IMR-90 (cell line): ENCODE measurements at regions not wholly inside any gene's neighbourhood (a gene's known extent, or its start where the extent isn't known, plus 50 kb on each side); places are given as distances from the start of the nearest gene placed in this dataset.

Source experiments
- ATAC-seq: fragments of 200-7000 bp; cut with Tn5 transposase; 2 replicates; pipeline ENCODE4 v1.9.1; 2020; ENCODE audit warnings: low read depth, mild to moderate bottlenecking, moderate library complexity
- BruUV-seq: library from RNA; stranded (reverse); fragments of 400-500 nt; replicated peaks from 2 replicates; lab custom pipeline; 2021; lab: Mats Ljungman, UMichigan
- CTCF ChIA-PET: fragments of 300-600 bp; formaldehyde crosslinking; extraction: SDS; loops from one replicate; lab custom pipeline; 2021; ENCODE audit warnings: antibody characterized with exemption; lab: Yijun Ruan, JAX
- POLR2A ChIA-PET: fragments of 300-600 bp; sonication (Branson Sonifier 250); formaldehyde crosslinking; loops from one replicate; lab custom pipeline; 2022; ENCODE audit warnings: antibody characterized with exemption; ENCODE audit not compliant: unreplicated experiment; lab: Charles Lee
- DNase-seq: peaks from one replicate; pipeline ENCODE4 v3.0.0; 2013
- H2AFZ ChIP-seq: replicated peaks from 2 replicates; pipeline ENCODE3; 2013; ENCODE audit warnings: low read length, mild to moderate bottlenecking; ENCODE audit not compliant: poor library complexity
- H2AK5ac ChIP-seq: 2 replicates; pipeline ENCODE4 v1.6.1; 2013; ENCODE audit warnings: low read depth, low read length, inconsistent platforms
- H2AK9ac ChIP-seq: replicated peaks from 2 replicates; pipeline ENCODE3; 2013; ENCODE audit warnings: mild to moderate bottlenecking, low read depth, low read length, moderate library complexity; ENCODE audit not compliant: poor library complexity
- H2BK120ac ChIP-seq: 2 replicates; pipeline ENCODE4 v1.6.1; 2013; ENCODE audit warnings: low read depth, low read length, inconsistent platforms
- H2BK15ac ChIP-seq: 3 replicates; pipeline ENCODE4 v1.6.1; 2013; ENCODE audit warnings: low read depth, low read length, inconsistent platforms
- H2BK20ac ChIP-seq: 2 replicates; pipeline ENCODE4 v1.6.1; 2013; ENCODE audit warnings: low read depth, mild to moderate bottlenecking, inconsistent platforms, low read length, moderate library complexity
- H2BK5ac ChIP-seq: 2 replicates; pipeline ENCODE4 v1.6.1; 2013; ENCODE audit warnings: mild to moderate bottlenecking, low read depth, low read length, inconsistent platforms; ENCODE audit not compliant: poor library complexity, severe bottlenecking
- H3K14ac ChIP-seq: replicated peaks from 2 replicates; pipeline ENCODE4 v1.6.1; 2013; ENCODE audit warnings: low read depth, low read length, inconsistent platforms
- H3K18ac ChIP-seq: 2 replicates; pipeline ENCODE4 v1.6.1; 2013; ENCODE audit warnings: low read depth, low read length, control low read depth
- H3K23ac ChIP-seq: 2 replicates; pipeline ENCODE4 v1.6.1; 2013; ENCODE audit warnings: low read depth, low read length, inconsistent platforms
- H3K27ac ChIP-seq: 2 replicates; pipeline ENCODE4 v1.5.1; 2013; ENCODE audit warnings: mild to moderate bottlenecking, control low read depth, low read length; ENCODE audit not compliant: insufficient read depth
- H3K27me3 ChIP-seq: 2 replicates; pipeline ENCODE4 v1.6.1; 2013; ENCODE audit warnings: low read length; ENCODE audit not compliant: control insufficient read depth, insufficient read depth
- H3K36me3 ChIP-seq: 2 replicates; pipeline ENCODE4 v1.6.1; 2013; ENCODE audit warnings: low read length, mixed read lengths; ENCODE audit not compliant: control insufficient read depth, insufficient read depth
- H3K4ac ChIP-seq: 2 replicates; pipeline ENCODE4 v1.6.1; 2013; ENCODE audit warnings: low read depth, low read length, inconsistent platforms
- H3K4me1 ChIP-seq: 2 replicates; pipeline ENCODE4 v1.6.1; 2013; ENCODE audit warnings: low read length, mixed read lengths; ENCODE audit not compliant: control insufficient read depth, insufficient read depth
- H3K4me2 ChIP-seq: 2 replicates; pipeline ENCODE4 v1.6.1; 2013; ENCODE audit warnings: low read depth, mild to moderate bottlenecking, control low read depth, low read length, moderate library complexity
- H3K4me3 ChIP-seq: 2 replicates; pipeline ENCODE4 v1.5.1; 2013; ENCODE audit warnings: low read depth, mild to moderate bottlenecking, control low read depth, low read length, moderate library complexity; ENCODE audit not compliant: insufficient read depth
- H3K56ac ChIP-seq: 2 replicates; pipeline ENCODE4 v1.6.1; 2013; ENCODE audit warnings: low read length, inconsistent platforms; ENCODE audit not compliant: insufficient read depth; ENCODE audit errors: extremely low read depth
- H3K79me1 ChIP-seq, 2 experiments: 2 replicates each; pipeline ENCODE4 v1.6.1; 2013; ENCODE audit warnings: low read length in 2 of 2, inconsistent platforms in 1 of 2, low read depth in 1 of 2
- H3K9ac ChIP-seq: 2 replicates; pipeline ENCODE4 v1.6.1; 2013; ENCODE audit warnings: low read depth, low read length, control low read depth
- H3K9me1 ChIP-seq: 2 replicates; pipeline ENCODE4 v1.6.1; 2013; ENCODE audit warnings: low read length, inconsistent platforms; ENCODE audit not compliant: insufficient read depth
- H3K9me3 ChIP-seq: 2 replicates; pipeline ENCODE4 v1.6.1; 2013; ENCODE audit warnings: low read length; ENCODE audit not compliant: control insufficient read depth, insufficient read depth
- H4K20me1 ChIP-seq: 2 replicates; pipeline ENCODE4 v1.6.1; 2013; ENCODE audit warnings: low read length, inconsistent platforms; ENCODE audit not compliant: insufficient read depth
- H4K5ac ChIP-seq: 2 replicates; pipeline ENCODE4 v1.6.1; 2013; ENCODE audit warnings: mild to moderate bottlenecking, low read depth, low read length, control low read depth
- H4K8ac ChIP-seq, 2 experiments: 2 replicates each; pipeline ENCODE4 v1.6.1; 2013; ENCODE audit warnings: low read depth in 2 of 2, low read length in 2 of 2, control low read depth in 1 of 2, inconsistent platforms in 1 of 2
- H4K91ac ChIP-seq: 2 replicates; pipeline ENCODE4 v1.6.1; 2013; ENCODE audit warnings: low read depth, low read length, inconsistent platforms; ENCODE audit not compliant: insufficient read depth
- BHLHE40 ChIP-seq: fragments of 150-350 bp; IDR thresholded peaks from 2 replicates; pipeline ENCODE4 v1.6.1; 2016; ENCODE audit warnings: mild to moderate bottlenecking, low read depth, low read length
- CEBPB ChIP-seq: IDR thresholded peaks from 2 replicates; pipeline ENCODE4 v1.6.1; 2012; ENCODE audit warnings: low read depth, low read length, improper control_type of control experiment
- CHD1 ChIP-seq: IDR thresholded peaks from 2 replicates; pipeline ENCODE4 v1.6.1; 2012; ENCODE audit warnings: low read depth, low read length, improper control_type of control experiment
- FOS ChIP-seq: fragments of 150-350 bp; IDR thresholded peaks from 2 replicates; pipeline ENCODE4 v1.6.1; 2016; ENCODE audit warnings: low read depth, low read length
- MAFK ChIP-seq: IDR thresholded peaks from 2 replicates; pipeline ENCODE4 v1.6.1; 2012; ENCODE audit warnings: low read depth, low read length, improper control_type of control experiment
- MAZ ChIP-seq: IDR thresholded peaks from 2 replicates; pipeline ENCODE4 v1.6.1; 2012; ENCODE audit warnings: low read depth, mild to moderate bottlenecking, low read length, improper control_type of control experiment, moderate library complexity, borderline replicate concordance
- MXI1 ChIP-seq: IDR thresholded peaks from 2 replicates; pipeline ENCODE4 v1.6.1; 2012; ENCODE audit warnings: low read depth, mild to moderate bottlenecking, low read length, moderate library complexity, borderline replicate concordance
- NFE2L2 ChIP-seq: fragments of 150-350 bp; IDR thresholded peaks from 2 replicates; pipeline ENCODE4 v1.6.1; 2016; ENCODE audit warnings: low read depth, mild to moderate bottlenecking, low read length
- POLR2A ChIP-seq: IDR thresholded peaks from 2 replicates; pipeline ENCODE4 v1.6.1; 2012; ENCODE audit warnings: mild to moderate bottlenecking, low read depth, low read length
- RAD21 ChIP-seq: IDR thresholded peaks from 2 replicates; pipeline ENCODE4 v1.6.1; 2012; ENCODE audit warnings: low read length, improper control_type of control experiment
- RCOR1 ChIP-seq: IDR thresholded peaks from 2 replicates; pipeline ENCODE4 v1.6.1; 2012; ENCODE audit warnings: mild to moderate bottlenecking, low read length, improper control_type of control experiment; ENCODE audit not compliant: insufficient replicate concordance
- RFX5 ChIP-seq: IDR thresholded peaks from 2 replicates; pipeline ENCODE4 v1.8.0; 2012; ENCODE audit warnings: low read depth, mild to moderate bottlenecking, low read length, moderate library complexity
- SMC3 ChIP-seq: fragments of 150-350 bp; IDR thresholded peaks from 2 replicates; pipeline ENCODE4 v1.6.1; 2016; ENCODE audit warnings: low read depth, mild to moderate bottlenecking, antibody characterized with exemption, low read length, moderate library complexity
- dilution Hi-C: fragments of 300-500 bp; cut with HindIII; formaldehyde crosslinking; loops from one replicate; pipeline ENCODE4 v1.14.3; 2018; ENCODE audit warnings: low sequenced_read_pairs; ENCODE audit not compliant: unreplicated experiment
- in situ Hi-C: fragments of 300-500 bp; cut with MboI; formaldehyde crosslinking; loops from 3 replicates; pipeline ENCODE4 v1.14.3; 2019; ENCODE audit warnings: low sequenced_read_pairs, inconsistent platforms, mixed read lengths
- intact Hi-C: fragments of 100-400 bp; cut with micrococcal nuclease; formaldehyde crosslinking; loops from 2 replicates; pipeline ENCODE4 v1.10.0; 2022
- TF ChIP-seq, protein P1 (sequence below): conservative IDR thresholded peaks from 2 replicates; pipeline ENCODE4 v1.5.1; 2012; ENCODE audit warnings: mild to moderate bottlenecking, low read depth, low read length, improper control_type of control experiment
- TF ChIP-seq, protein P2 (sequence below): fragments of 150-350 bp; IDR thresholded peaks from 2 replicates; pipeline ENCODE4 v1.6.1; 2017; ENCODE audit warnings: mild to moderate bottlenecking, antibody characterized with exemption, low read length, low read depth
- TF ChIP-seq, protein P3 (sequence below): fragments of 150-350 bp; IDR thresholded peaks from 2 replicates; pipeline ENCODE4 v1.6.1; 2016; ENCODE audit warnings: low read depth, mild to moderate bottlenecking, low read length, moderate library complexity, borderline replicate concordance

DNA sequence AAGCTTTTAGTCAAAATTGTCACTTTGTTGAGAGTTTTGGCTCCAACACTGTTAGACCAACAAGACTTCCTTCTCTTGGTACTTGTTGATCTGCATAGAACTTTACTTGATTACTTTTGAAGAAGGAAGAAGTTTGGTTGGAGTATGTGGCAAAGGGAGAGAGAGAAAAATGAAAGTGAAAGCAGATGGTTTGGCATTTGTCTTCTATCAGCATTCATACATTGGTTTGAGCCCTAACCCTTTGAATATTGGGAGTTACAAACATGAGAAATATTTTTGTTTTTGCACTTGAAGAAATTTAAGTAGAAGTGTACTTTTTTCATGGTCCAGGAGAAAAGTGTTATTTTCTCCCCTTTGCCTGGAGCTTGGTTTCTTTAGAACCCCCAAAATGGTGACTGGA lies 169.8 kb downstream of the ADGRL4 start:
- no peak overlapping the region for H3K23ac ChIP-seq
- H4K5ac ChIP-seq: peak overlapping the region; percentile 94; the same call in 1 of the 2 replicates
- no peak overlapping the region for H2BK5ac ChIP-seq
- H3K9me1 ChIP-seq: no peaks in the 10 kb centered on the region
- peaks cover 10% of the 10 kb centered on the region for H3K4me1 ChIP-seq
- no peak for DNase-seq
- ATAC-seq: no peak
- no peak overlapping the region for H4K91ac ChIP-seq
- no peaks in the 10 kb centered on the region for H4K20me1 ChIP-seq
- peak overlapping the region; percentile 89; the same call in 1 of the 2 replicates for H3K18ac ChIP-seq
- H4K8ac ChIP-seq: peak overlapping the region in 1 of 2 experiments; percentile 85; a peak in 2 of 4 replicates
- no TSS peak for BruUV-seq
- H3K9ac ChIP-seq: no peak overlapping the region
- no peak overlapping the region for H2AK9ac ChIP-seq
- H3K14ac ChIP-seq: peak overlapping the region; percentile 55; the same call in 1 of the 2 replicates
- H3K27ac ChIP-seq: no peak overlapping the region
- peak overlapping the region; percentile 15; the same call in 1 of the 2 replicates for H3K4ac ChIP-seq
- peak overlapping the region; percentile 62; the same call in 1 of the 2 replicates for H2BK20ac ChIP-seq
- TF ChIP-seq RCOR1 (no peak), MAFK (no peak), NFE2L2 (no peak), CEBPB (no peak), SMC3 (no peak), RAD21 (no peak), MXI1 (no peak), BHLHE40 (no peak), RFX5 (no peak), FOS (no peak), CHD1 (no peak), POLR2A (no peak), MAZ (no peak)
- TF ChIP-seq, protein P1, sequence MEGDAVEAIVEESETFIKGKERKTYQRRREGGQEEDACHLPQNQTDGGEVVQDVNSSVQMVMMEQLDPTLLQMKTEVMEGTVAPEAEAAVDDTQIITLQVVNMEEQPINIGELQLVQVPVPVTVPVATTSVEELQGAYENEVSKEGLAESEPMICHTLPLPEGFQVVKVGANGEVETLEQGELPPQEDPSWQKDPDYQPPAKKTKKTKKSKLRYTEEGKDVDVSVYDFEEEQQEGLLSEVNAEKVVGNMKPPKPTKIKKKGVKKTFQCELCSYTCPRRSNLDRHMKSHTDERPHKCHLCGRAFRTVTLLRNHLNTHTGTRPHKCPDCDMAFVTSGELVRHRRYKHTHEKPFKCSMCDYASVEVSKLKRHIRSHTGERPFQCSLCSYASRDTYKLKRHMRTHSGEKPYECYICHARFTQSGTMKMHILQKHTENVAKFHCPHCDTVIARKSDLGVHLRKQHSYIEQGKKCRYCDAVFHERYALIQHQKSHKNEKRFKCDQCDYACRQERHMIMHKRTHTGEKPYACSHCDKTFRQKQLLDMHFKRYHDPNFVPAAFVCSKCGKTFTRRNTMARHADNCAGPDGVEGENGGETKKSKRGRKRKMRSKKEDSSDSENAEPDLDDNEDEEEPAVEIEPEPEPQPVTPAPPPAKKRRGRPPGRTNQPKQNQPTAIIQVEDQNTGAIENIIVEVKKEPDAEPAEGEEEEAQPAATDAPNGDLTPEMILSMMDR: no peak
- TF ChIP-seq, protein P2, sequence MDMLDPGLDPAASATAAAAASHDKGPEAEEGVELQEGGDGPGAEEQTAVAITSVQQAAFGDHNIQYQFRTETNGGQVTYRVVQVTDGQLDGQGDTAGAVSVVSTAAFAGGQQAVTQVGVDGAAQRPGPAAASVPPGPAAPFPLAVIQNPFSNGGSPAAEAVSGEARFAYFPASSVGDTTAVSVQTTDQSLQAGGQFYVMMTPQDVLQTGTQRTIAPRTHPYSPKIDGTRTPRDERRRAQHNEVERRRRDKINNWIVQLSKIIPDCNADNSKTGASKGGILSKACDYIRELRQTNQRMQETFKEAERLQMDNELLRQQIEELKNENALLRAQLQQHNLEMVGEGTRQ: no peak
- TF ChIP-seq, protein P3, sequence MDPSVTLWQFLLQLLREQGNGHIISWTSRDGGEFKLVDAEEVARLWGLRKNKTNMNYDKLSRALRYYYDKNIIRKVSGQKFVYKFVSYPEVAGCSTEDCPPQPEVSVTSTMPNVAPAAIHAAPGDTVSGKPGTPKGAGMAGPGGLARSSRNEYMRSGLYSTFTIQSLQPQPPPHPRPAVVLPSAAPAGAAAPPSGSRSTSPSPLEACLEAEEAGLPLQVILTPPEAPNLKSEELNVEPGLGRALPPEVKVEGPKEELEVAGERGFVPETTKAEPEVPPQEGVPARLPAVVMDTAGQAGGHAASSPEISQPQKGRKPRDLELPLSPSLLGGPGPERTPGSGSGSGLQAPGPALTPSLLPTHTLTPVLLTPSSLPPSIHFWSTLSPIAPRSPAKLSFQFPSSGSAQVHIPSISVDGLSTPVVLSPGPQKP: no peak
- CTCF ChIA-PET: no interaction called here
- no peak overlapping the region for H2AK5ac ChIP-seq
- intact Hi-C loops: loop anchor here (5.0 kb wide), 1 partner anchor 149 kb away; no protein-coding TSS in a partner anchor
- H3K56ac ChIP-seq: no peak overlapping the region
- H3K36me3 ChIP-seq: no peaks in the 10 kb centered on the region
- POLR2A ChIA-PET: no interaction called here
- no peak overlapping the region for H2AFZ ChIP-seq
- no peaks in the 10 kb centered on the region for H3K27me3 ChIP-seq
- H2BK120ac ChIP-seq: peak overlapping the region; percentile 77; the same call in 1 of the 2 replicates
- no peak overlapping the region; the same call in 1 of the 2 replicates for H3K4me3 ChIP-seq
- dilution Hi-C loops: no loop called here
- H3K4me2 ChIP-seq: peak overlapping the region; percentile 97
- H3K9me3 ChIP-seq: no peaks in the 10 kb centered on the region
- no peaks in the 10 kb centered on the region for H3K79me1 ChIP-seq
- H2BK15ac ChIP-seq: 0 out of 3 replicates have a peak overlapping the region, but pooled peaks have one; percentile 9
- in situ Hi-C loops: no loop called here
